ENCODE measurements at regions not wholly inside any gene's neighbourhood (a gene's known extent, or its start where the extent isn't known, plus 50 kb on each side); places are given as distances from the start of the nearest gene placed in this dataset.

GRCh38 chr9:105046907-105047741 is 119.2 kb upstream of the ABCA1 start:
- intact Hi-C loops (cut with micrococcal nuclease), result no loop called here
- H3K27ac Mint-ChIP-seq, result no peak overlapping the region
- ATAC-seq (ENCODE audit: low read depth) (no peak), DNase-seq (no peak)
- no peak overlapping the region for H3K4me3 Mint-ChIP-seq
- TF ChIP-seq, protein P1, sequence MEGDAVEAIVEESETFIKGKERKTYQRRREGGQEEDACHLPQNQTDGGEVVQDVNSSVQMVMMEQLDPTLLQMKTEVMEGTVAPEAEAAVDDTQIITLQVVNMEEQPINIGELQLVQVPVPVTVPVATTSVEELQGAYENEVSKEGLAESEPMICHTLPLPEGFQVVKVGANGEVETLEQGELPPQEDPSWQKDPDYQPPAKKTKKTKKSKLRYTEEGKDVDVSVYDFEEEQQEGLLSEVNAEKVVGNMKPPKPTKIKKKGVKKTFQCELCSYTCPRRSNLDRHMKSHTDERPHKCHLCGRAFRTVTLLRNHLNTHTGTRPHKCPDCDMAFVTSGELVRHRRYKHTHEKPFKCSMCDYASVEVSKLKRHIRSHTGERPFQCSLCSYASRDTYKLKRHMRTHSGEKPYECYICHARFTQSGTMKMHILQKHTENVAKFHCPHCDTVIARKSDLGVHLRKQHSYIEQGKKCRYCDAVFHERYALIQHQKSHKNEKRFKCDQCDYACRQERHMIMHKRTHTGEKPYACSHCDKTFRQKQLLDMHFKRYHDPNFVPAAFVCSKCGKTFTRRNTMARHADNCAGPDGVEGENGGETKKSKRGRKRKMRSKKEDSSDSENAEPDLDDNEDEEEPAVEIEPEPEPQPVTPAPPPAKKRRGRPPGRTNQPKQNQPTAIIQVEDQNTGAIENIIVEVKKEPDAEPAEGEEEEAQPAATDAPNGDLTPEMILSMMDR (IDR thresholded peaks at IDR 0.05), result no peak
- ChIA-PET CTCF (no interaction called here), POLR2A (no interaction called here)
- H3K36me3 Mint-ChIP-seq (ENCODE audit: low read depth), result no peaks in the 10 kb centered on the region
- no peaks in the 10 kb centered on the region for H3K9me3 Mint-ChIP-seq
- peaks cover 4% of the 10 kb centered on the region for H3K27me3 Mint-ChIP-seq
- peaks cover 4% of the 10 kb centered on the region for H3K4me1 Mint-ChIP-seq

- H3K4me1 Mint-ChIP-seq, result peaks cover 10% of the 10 kb centered on the region
- ATAC-seq (ENCODE audit: low read depth), result no peak
- no peak for DNase-seq
- H3K27ac Mint-ChIP-seq, result no peak overlapping the region
- H3K36me3 Mint-ChIP-seq (ENCODE audit: low read depth), result no peaks in the 10 kb centered on the region
- TF ChIP-seq, protein P1 (IDR thresholded peaks at IDR 0.05), result no peak
- peaks cover 4% of the 10 kb centered on the region for H3K27me3 Mint-ChIP-seq
- no peaks in the 10 kb centered on the region for H3K9me3 Mint-ChIP-seq
- ChIA-PET POLR2A (no interaction called here), CTCF (no interaction called here)
- H3K4me3 Mint-ChIP-seq, result no peak overlapping the region
- intact Hi-C loops (cut with micrococcal nuclease), result no loop called here
Observed at GRCh38 chr9:105047742-105048041, 119.7 kb upstream of the ABCA1 start.

DNA sequence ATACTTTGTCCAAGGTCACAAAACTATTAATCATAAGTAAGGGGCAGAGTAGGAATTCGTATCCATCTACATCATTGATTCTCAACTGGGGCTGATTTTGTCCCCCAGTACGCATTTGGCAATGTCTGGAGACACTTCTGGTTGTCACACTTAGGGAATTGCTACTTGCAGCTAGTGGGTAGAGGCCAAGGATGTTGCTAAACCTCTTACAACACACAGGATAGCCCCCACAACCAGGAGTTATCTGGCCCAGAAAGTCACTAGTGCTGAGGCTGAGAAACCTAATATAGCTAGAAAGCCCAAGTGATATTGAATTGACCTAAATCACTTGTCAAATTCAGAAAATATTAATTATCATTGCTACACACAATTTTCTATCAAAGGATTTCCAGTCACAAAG is 120.4 kb upstream of the ABCA1 start:
- H3K9me3 Mint-ChIP-seq, result no peaks in the 10 kb centered on the region
- H3K36me3 Mint-ChIP-seq (ENCODE audit: low read depth), result no peaks in the 10 kb centered on the region
- ChIA-PET CTCF (no interaction called here), POLR2A (no interaction called here)
- intact Hi-C loops (cut with micrococcal nuclease), result no loop called here
- no peak overlapping the region for H3K27ac Mint-ChIP-seq
- peaks cover 16% of the 10 kb centered on the region for H3K4me1 Mint-ChIP-seq
- TF ChIP-seq, protein P1 (IDR thresholded peaks at IDR 0.05), result no peak
- H3K27me3 Mint-ChIP-seq, result peaks cover 4% of the 10 kb centered on the region
- no peak for ATAC-seq (ENCODE audit: low read depth)
- H3K4me3 Mint-ChIP-seq, result no peak overlapping the region
- DNase-seq, result no peak

DNA sequence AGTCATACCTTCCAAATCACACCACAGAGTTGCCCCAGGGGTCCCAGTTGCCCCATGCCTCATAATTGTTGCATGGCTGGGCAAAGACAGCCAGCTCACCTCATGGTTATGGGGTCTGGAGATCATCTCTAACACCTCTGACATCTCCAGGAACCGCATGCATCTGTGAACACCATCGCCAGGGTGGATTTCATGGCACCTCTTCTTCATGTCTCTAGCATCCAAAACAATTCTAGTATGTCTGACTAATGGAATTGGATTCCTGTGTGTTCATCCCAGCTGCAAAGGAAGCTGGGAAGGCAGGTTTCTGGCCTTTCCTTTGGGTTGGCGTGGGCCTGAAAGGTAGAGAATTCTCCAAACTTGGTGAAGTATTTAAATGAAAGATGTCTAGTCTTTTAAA is 122.3 kb upstream of the ABCA1 start:
- Mint-ChIP-seq H3K4me3 (no peak overlapping the region), H3K4me1 (peaks cover 16% of the 10 kb centered on the region), H3K36me3 (ENCODE audit: low read depth) (no peaks in the 10 kb centered on the region), H3K9me3 (no peaks in the 10 kb centered on the region), H3K27ac (no peak overlapping the region), H3K27me3 (no peaks in the 10 kb centered on the region)
- intact Hi-C loops (cut with micrococcal nuclease), result loop anchor here (5.0 kb wide), 1 partner anchor 58 kb away; no protein-coding TSS in a partner anchor
- ATAC-seq (ENCODE audit: low read depth), result no peak
- POLR2A ChIA-PET, result no interaction called here
- CTCF ChIA-PET, result no interaction called here
- TF ChIP-seq, protein P1 (IDR thresholded peaks at IDR 0.05), result no peak
- no peak for DNase-seq

GRCh38 chr9:105051897-105052296 is 123.9 kb upstream of the ABCA1 start:
- H3K36me3 Mint-ChIP-seq (ENCODE audit: low read depth), result no peaks in the 10 kb centered on the region
- no peak for DNase-seq
- no peaks in the 10 kb centered on the region for H3K9me3 Mint-ChIP-seq
- peak; percentile 72 for ATAC-seq (ENCODE audit: low read depth)
- POLR2A ChIA-PET, result no interaction called here
- no peak overlapping the region for H3K27ac Mint-ChIP-seq
- peaks cover 16% of the 10 kb centered on the region for H3K4me1 Mint-ChIP-seq
- intact Hi-C loops (cut with micrococcal nuclease), result loop anchor here (5.0 kb wide), 1 partner anchor 60 kb away; no protein-coding TSS in a partner anchor
- CTCF ChIA-PET, result no interaction called here
- TF ChIP-seq, protein P1 (IDR thresholded peaks at IDR 0.05), result no peak
- no peak overlapping the region for H3K4me3 Mint-ChIP-seq
- H3K27me3 Mint-ChIP-seq, result no peaks in the 10 kb centered on the region
